ENCODE measurements at regions not wholly inside any gene's neighbourhood (a gene's known extent, or its start where the extent isn't known, plus 50 kb on each side); places are given as distances from the start of the nearest gene placed in this dataset.

GRCh38 chr10:85157206-85157605, 828.8 kb downstream of the CCSER2 start:
- H3K27me3 Mint-ChIP-seq: no peaks in the 10 kb centered on the region
- no peaks in the 10 kb centered on the region for H3K36me3 Mint-ChIP-seq (ENCODE audit: low read depth)
- no peak overlapping the region for H3K4me3 Mint-ChIP-seq
- no peaks in the 10 kb centered on the region for H3K4me1 Mint-ChIP-seq
- ATAC-seq (no peak), DNase-seq (no peak)
- H3K27ac Mint-ChIP-seq: no peak overlapping the region
- no peaks in the 10 kb centered on the region for H3K9me3 Mint-ChIP-seq

- Mint-ChIP-seq H3K36me3 (ENCODE audit: low read depth) (no peaks in the 10 kb centered on the region), H3K9me3 (peaks cover 5% of the 10 kb centered on the region), H3K27me3 (peaks cover 2% of the 10 kb centered on the region), H3K4me3 (no peak overlapping the region), H3K4me1 (no peaks in the 10 kb centered on the region), H3K27ac (no peak overlapping the region)
- no peak for DNase-seq
- ATAC-seq: no peak
Measured at GRCh38 chr10:85168243-85168642, 839.9 kb downstream of the CCSER2 start.

- Mint-ChIP-seq H3K4me3 (no peak overlapping the region), H3K4me1 (no peaks in the 10 kb centered on the region), H3K27ac (no peak overlapping the region), H3K36me3 (ENCODE audit: low read depth) (no peaks in the 10 kb centered on the region), H3K27me3 (peaks cover 2% of the 10 kb centered on the region), H3K9me3 (peaks cover 5% of the 10 kb centered on the region)
- ATAC-seq (no peak), DNase-seq (no peak)
Measured at GRCh38 chr10:85170026-85170425, 841.6 kb downstream of the CCSER2 start.

GRCh38 chr10:85175635-85176034, 847.2 kb downstream of the CCSER2 start:
- no peak for ATAC-seq
- Mint-ChIP-seq H3K4me3 (no peak overlapping the region), H3K4me1 (no peaks in the 10 kb centered on the region), H3K9me3 (peaks cover 5% of the 10 kb centered on the region), H3K36me3 (ENCODE audit: low read depth) (no peaks in the 10 kb centered on the region), H3K27me3 (peaks cover 2% of the 10 kb centered on the region), H3K27ac (no peak overlapping the region)
- no peak for DNase-seq

GRCh38 chr10:85177767-85178166, 849.4 kb downstream of the CCSER2 start:
- Mint-ChIP-seq H3K4me3 (no peak overlapping the region), H3K36me3 (ENCODE audit: low read depth) (no peaks in the 10 kb centered on the region), H3K27me3 (no peaks in the 10 kb centered on the region), H3K27ac (no peak overlapping the region), H3K4me1 (no peaks in the 10 kb centered on the region), H3K9me3 (no peaks in the 10 kb centered on the region)
- no peak for DNase-seq
- no peak for ATAC-seq

- ATAC-seq (no peak), DNase-seq (no peak)
- Mint-ChIP-seq H3K4me3 (no peak overlapping the region), H3K27me3 (no peaks in the 10 kb centered on the region), H3K36me3 (ENCODE audit: low read depth) (no peaks in the 10 kb centered on the region), H3K9me3 (no peaks in the 10 kb centered on the region), H3K4me1 (no peaks in the 10 kb centered on the region), H3K27ac (no peak overlapping the region)
Measured at GRCh38 chr10:85187047-85187446, 858.7 kb downstream of the CCSER2 start.

- no peaks in the 10 kb centered on the region for H3K4me1 Mint-ChIP-seq
- H3K27me3 Mint-ChIP-seq: no peaks in the 10 kb centered on the region
- H3K4me3 Mint-ChIP-seq: no peak overlapping the region
Measured at GRCh38 chr10:85188770-85189484, 860.5 kb downstream of the CCSER2 start.

GRCh38 chr10:85193796-85194195, 865.4 kb downstream of the CCSER2 start:
- no peak for DNase-seq
- H3K27me3 Mint-ChIP-seq: no peaks in the 10 kb centered on the region
- no peak overlapping the region for H3K27ac Mint-ChIP-seq
- no peak for ATAC-seq
- H3K4me1 Mint-ChIP-seq: no peaks in the 10 kb centered on the region
- no peaks in the 10 kb centered on the region for H3K9me3 Mint-ChIP-seq
- no peak overlapping the region for H3K4me3 Mint-ChIP-seq
- H3K36me3 Mint-ChIP-seq (ENCODE audit: low read depth): no peaks in the 10 kb centered on the region

More at GRCh38 chr10:85188770-85189484, 860.5 kb downstream of the CCSER2 start:
- DNase-seq (no peak), ATAC-seq (no peak)
- no peaks in the 10 kb centered on the region for H3K36me3 Mint-ChIP-seq (ENCODE audit: low read depth)
- H3K27ac Mint-ChIP-seq: no peak overlapping the region
- no peaks in the 10 kb centered on the region for H3K9me3 Mint-ChIP-seq

- Mint-ChIP-seq H3K4me3 (no peak overlapping the region), H3K27me3 (no peaks in the 10 kb centered on the region), H3K4me1 (no peaks in the 10 kb centered on the region), H3K36me3 (ENCODE audit: low read depth) (no peaks in the 10 kb centered on the region), H3K9me3 (no peaks in the 10 kb centered on the region), H3K27ac (no peak overlapping the region)
- ATAC-seq: no peak
- no peak for DNase-seq
Measured at GRCh38 chr10:85194706-85195105, 866.3 kb downstream of the CCSER2 start.

GRCh38 chr10:85195596-85195995, 867.2 kb downstream of the CCSER2 start:
- no peak overlapping the region for H3K27ac Mint-ChIP-seq
- no peaks in the 10 kb centered on the region for H3K36me3 Mint-ChIP-seq (ENCODE audit: low read depth)
- DNase-seq (no peak), ATAC-seq (no peak)
- no peak overlapping the region for H3K4me3 Mint-ChIP-seq
- H3K27me3 Mint-ChIP-seq: no peaks in the 10 kb centered on the region
- no peaks in the 10 kb centered on the region for H3K9me3 Mint-ChIP-seq
- H3K4me1 Mint-ChIP-seq: no peaks in the 10 kb centered on the region

GRCh38 chr10:85204814-85205213, 876.4 kb downstream of the CCSER2 start:
- Mint-ChIP-seq H3K4me1 (no peaks in the 10 kb centered on the region), H3K27ac (no peak overlapping the region), H3K4me3 (no peak overlapping the region), H3K36me3 (ENCODE audit: low read depth) (no peaks in the 10 kb centered on the region), H3K27me3 (no peaks in the 10 kb centered on the region), H3K9me3 (no peaks in the 10 kb centered on the region)
- ATAC-seq (no peak), DNase-seq (no peak)

- Mint-ChIP-seq H3K27me3 (peaks cover 2% of the 10 kb centered on the region), H3K9me3 (peaks cover 4% of the 10 kb centered on the region), H3K36me3 (ENCODE audit: low read depth) (no peaks in the 10 kb centered on the region), H3K27ac (no peak overlapping the region), H3K4me1 (no peaks in the 10 kb centered on the region), H3K4me3 (no peak overlapping the region)
- DNase-seq (no peak), ATAC-seq (no peak)
Measured at GRCh38 chr10:85212526-85212925, 884.1 kb downstream of the CCSER2 start.

- H3K27me3 Mint-ChIP-seq: peaks cover 2% of the 10 kb centered on the region
- H3K4me1 Mint-ChIP-seq: no peaks in the 10 kb centered on the region
- no peak overlapping the region for H3K4me3 Mint-ChIP-seq
- H3K27ac Mint-ChIP-seq: no peak overlapping the region
- DNase-seq (no peak), ATAC-seq (no peak)
- H3K36me3 Mint-ChIP-seq (ENCODE audit: low read depth): no peaks in the 10 kb centered on the region
- H3K9me3 Mint-ChIP-seq: peaks cover 4% of the 10 kb centered on the region
Measured at GRCh38 chr10:85213493-85213892, 885.1 kb downstream of the CCSER2 start.

- ATAC-seq: no peak
Measured at GRCh38 chr10:85222300-85222699, 893.9 kb downstream of the CCSER2 start.

GRCh38 chr10:85224366-85224940, 896.1 kb downstream of the CCSER2 start:
- no peaks in the 10 kb centered on the region for H3K4me1 Mint-ChIP-seq
- no peaks in the 10 kb centered on the region for H3K36me3 Mint-ChIP-seq (ENCODE audit: low read depth)
- no peak for ATAC-seq
- H3K9me3 Mint-ChIP-seq: no peaks in the 10 kb centered on the region
- no peaks in the 10 kb centered on the region for H3K27me3 Mint-ChIP-seq
- DNase-seq: no peak
- H3K4me3 Mint-ChIP-seq: no peak overlapping the region
- H3K27ac Mint-ChIP-seq: no peak overlapping the region

More at GRCh38 chr10:85222300-85222699, 893.9 kb downstream of the CCSER2 start:
- H3K27ac Mint-ChIP-seq: no peak overlapping the region
- no peak overlapping the region for H3K4me3 Mint-ChIP-seq
- H3K36me3 Mint-ChIP-seq (ENCODE audit: low read depth): no peaks in the 10 kb centered on the region
- no peak for DNase-seq
- no peaks in the 10 kb centered on the region for H3K4me1 Mint-ChIP-seq
- H3K27me3 Mint-ChIP-seq: no peaks in the 10 kb centered on the region
- H3K9me3 Mint-ChIP-seq: no peaks in the 10 kb centered on the region
